Activated CD4-positive, alpha-beta memory T cell treated with anti-CD3 and anti-CD28 coated beads for 36 hours (primary cell): ENCODE measurements at regions not wholly inside any gene's neighbourhood (a gene's known extent, or its start where the extent isn't known, plus 50 kb on each side); places are given as distances from the start of the nearest gene placed in this dataset.

ENCODE experiments used
- CTCF ChIA-PET: fragments of 350-600 bp; sonication (Branson Sonifier 250); formaldehyde crosslinking; loops from one replicate; lab custom pipeline; 2021; ENCODE audit warnings: antibody characterized with exemption, inconsistent platforms; lab: Charles Lee
- POLR2A ChIA-PET: fragments of 350-600 bp; sonication (Branson Sonifier 250); formaldehyde crosslinking; loops from one replicate; lab custom pipeline; 2021; ENCODE audit warnings: antibody characterized with exemption; lab: Charles Lee
- DNase-seq: peaks from one replicate; pipeline ENCODE4 v3.0.0-alpha.2; 2020
- H3K27ac Mint-ChIP-seq: one replicate; pipeline ENCODE4 v1.8.0; 2021; ENCODE audit warnings: mixed read lengths
- H3K27me3 Mint-ChIP-seq: one replicate; pipeline ENCODE4 v1.8.0; 2021; ENCODE audit warnings: mixed read lengths
- H3K36me3 Mint-ChIP-seq: one replicate; pipeline ENCODE4 v1.8.0; 2021; ENCODE audit warnings: mixed read lengths
- H3K4me1 Mint-ChIP-seq: one replicate; pipeline ENCODE4 v1.8.0; 2021; ENCODE audit warnings: low read depth, mixed read lengths
- H3K4me3 Mint-ChIP-seq: one replicate; pipeline ENCODE4 v1.8.0; 2021; ENCODE audit warnings: mild to moderate bottlenecking, mixed read lengths
- H3K9me3 Mint-ChIP-seq: one replicate; pipeline ENCODE4 v1.8.0; 2021; ENCODE audit warnings: mixed read lengths
- intact Hi-C: fragments of 100-400 bp; cut with micrococcal nuclease; formaldehyde crosslinking; loops from one replicate; pipeline ENCODE4 v1.15.1; 2023

DNA sequence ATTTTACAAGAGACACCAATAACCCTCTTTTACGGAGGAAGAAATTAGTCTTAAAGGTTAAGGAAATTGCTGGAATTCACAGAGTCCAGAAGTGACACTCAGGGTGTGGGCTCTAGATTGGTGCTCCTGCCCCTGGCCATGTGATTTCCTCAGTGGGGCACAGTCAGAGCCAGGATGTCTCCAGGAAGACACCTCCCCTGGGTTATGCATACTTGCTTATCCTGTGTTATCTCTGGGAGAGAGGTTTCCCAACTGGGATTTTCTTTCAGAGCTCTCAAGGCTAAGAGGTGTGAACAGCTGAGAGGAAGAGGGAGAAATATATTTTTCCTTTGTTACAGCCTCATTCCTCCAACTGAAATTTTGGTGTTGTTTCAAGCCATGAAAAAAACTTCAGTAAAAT, 125.6 kb upstream of the CELF4 start:
- no peak for DNase-seq
- ChIA-PET CTCF (no interaction called here), POLR2A (no interaction called here)
- Mint-ChIP-seq H3K4me3 (no peak overlapping the region), H3K27me3 (no peaks in the 10 kb centered on the region), H3K36me3 (no peaks in the 10 kb centered on the region), H3K9me3 (peaks cover 2% of the 10 kb centered on the region), H3K4me1 (no peaks in the 10 kb centered on the region), H3K27ac (no peak overlapping the region)
- intact Hi-C loops, result no loop called here

DNA sequence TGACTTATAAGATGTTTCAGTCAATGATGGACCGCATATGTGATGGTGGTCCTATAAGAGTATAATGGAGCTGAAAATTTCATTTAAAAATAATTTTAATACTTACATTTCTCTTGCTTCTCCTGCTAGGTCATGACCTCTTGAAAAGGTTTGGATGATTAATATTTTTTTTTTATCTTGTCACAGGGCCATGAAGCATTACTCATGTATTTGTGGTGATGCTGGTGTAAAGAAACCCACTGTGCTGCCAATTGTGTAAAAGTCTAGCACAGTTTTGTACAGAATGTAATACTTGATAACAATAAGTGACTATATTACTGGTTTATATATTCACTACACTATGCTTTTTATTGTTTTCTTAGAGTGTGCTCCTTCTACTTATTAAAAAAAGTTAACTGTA, 124.2 kb upstream of the CELF4 start:
- no peak for DNase-seq
- ChIA-PET CTCF (no interaction called here), POLR2A (no interaction called here)
- no peak overlapping the region for H3K4me3 Mint-ChIP-seq
- no peaks in the 10 kb centered on the region for H3K27me3 Mint-ChIP-seq
- H3K9me3 Mint-ChIP-seq, result peaks cover 2% of the 10 kb centered on the region
- no peaks in the 10 kb centered on the region for H3K4me1 Mint-ChIP-seq
- H3K36me3 Mint-ChIP-seq, result no peaks in the 10 kb centered on the region
- intact Hi-C loops, result no loop called here
- no peak overlapping the region for H3K27ac Mint-ChIP-seq

DNA sequence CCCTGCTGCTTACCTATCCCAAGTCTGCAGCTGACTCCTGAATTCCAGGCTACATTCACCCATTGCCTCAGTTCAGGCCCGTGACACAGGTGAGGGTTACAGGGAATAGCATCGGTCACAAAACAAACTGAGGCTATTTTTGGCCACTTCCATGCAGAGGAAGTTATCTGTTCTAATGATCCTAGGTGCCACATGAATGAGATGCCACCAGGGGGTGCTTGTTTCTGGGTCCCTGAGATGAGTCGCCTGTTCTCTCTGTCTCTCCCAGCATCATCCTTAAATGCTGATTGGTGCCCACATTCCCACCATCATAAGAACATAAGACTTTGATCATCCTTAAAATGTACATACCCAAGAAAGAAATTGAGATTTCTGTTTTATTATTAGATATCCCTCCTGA, 119.0 kb upstream of the CELF4 start:
- intact Hi-C loops, result no loop called here
- ChIA-PET CTCF (no interaction called here), POLR2A (no interaction called here)
- Mint-ChIP-seq H3K27me3 (peaks cover 2% of the 10 kb centered on the region), H3K9me3 (no peaks in the 10 kb centered on the region), H3K4me1 (no peaks in the 10 kb centered on the region), H3K27ac (no peak overlapping the region), H3K36me3 (no peaks in the 10 kb centered on the region), H3K4me3 (no peak overlapping the region)
- no peak for DNase-seq

DNA sequence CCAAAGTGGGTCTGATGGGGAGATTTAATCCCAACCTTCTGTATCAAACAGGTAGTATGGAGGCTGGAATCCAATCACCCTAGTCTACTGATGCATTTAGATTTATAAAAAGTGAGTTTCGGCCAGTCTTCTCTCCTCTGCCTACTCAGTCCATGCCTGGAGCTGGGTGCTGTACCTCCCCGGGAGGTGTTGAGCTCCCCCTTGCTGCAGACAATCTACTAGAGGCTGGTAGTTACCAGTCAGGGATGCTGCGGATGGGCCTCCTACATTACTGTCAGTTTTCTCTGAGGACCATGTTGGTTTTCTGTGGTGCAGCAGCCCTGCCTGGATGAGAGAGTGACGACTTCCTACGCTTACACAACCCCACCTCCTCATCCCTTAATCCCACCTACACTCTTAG, 118.6 kb upstream of the CELF4 start:
- H3K27me3 Mint-ChIP-seq, result peaks cover 2% of the 10 kb centered on the region
- ChIA-PET CTCF (no interaction called here), POLR2A (no interaction called here)
- H3K27ac Mint-ChIP-seq, result no peak overlapping the region
- H3K9me3 Mint-ChIP-seq, result no peaks in the 10 kb centered on the region
- no peak for DNase-seq
- H3K4me1 Mint-ChIP-seq, result no peaks in the 10 kb centered on the region
- H3K36me3 Mint-ChIP-seq, result no peaks in the 10 kb centered on the region
- intact Hi-C loops, result no loop called here
- no peak overlapping the region for H3K4me3 Mint-ChIP-seq

DNA sequence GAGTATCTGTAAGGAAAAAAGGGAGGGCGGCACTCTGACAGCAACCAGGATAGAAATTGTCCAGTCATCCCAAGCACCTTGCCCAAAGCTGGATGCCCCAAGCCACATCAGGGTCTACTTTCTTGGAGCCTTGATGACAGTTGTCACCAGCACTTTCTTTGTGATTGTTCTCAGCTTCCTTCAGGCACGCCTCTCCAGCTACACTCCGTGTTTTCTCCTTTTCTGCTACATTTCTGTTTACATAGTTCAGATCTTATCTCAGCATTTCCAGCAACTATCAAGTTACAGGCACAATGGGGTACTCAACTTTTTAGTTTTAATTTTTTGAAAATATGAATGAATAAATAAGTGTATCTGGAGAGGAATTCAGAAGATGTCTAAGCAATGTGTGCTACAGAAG, 115.3 kb upstream of the CELF4 start:
- H3K27ac Mint-ChIP-seq, result no peak overlapping the region
- H3K36me3 Mint-ChIP-seq, result no peaks in the 10 kb centered on the region
- ChIA-PET CTCF (no interaction called here), POLR2A (no interaction called here)
- DNase-seq, result no peak
- no peak overlapping the region for H3K4me3 Mint-ChIP-seq
- intact Hi-C loops, result no loop called here
- no peaks in the 10 kb centered on the region for H3K9me3 Mint-ChIP-seq
- no peaks in the 10 kb centered on the region for H3K4me1 Mint-ChIP-seq
- peaks cover 2% of the 10 kb centered on the region for H3K27me3 Mint-ChIP-seq

DNA sequence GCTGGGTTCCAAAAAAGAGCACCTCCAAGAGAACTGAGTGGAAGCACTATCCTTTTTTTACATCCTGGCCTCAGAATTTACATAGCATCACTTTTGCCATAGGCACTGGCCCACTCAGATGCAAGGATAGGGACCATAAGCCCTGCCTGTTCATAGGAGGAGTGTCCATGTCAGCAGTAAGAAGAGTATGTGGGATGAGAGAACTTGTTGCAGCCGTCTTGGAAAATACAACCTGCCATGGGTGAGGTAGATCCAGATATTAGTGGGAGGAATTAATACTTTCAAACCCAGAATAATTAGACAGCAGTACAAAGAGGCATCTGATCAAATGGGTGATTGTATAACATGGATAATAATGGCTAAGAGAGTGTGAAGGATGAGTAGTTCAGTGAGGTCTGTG, 110.7 kb upstream of the CELF4 start:
- Mint-ChIP-seq H3K4me1 (no peaks in the 10 kb centered on the region), H3K27ac (no peak overlapping the region), H3K9me3 (no peaks in the 10 kb centered on the region), H3K27me3 (no peaks in the 10 kb centered on the region), H3K36me3 (no peaks in the 10 kb centered on the region), H3K4me3 (no peak overlapping the region)
- DNase-seq, result no peak
- intact Hi-C loops, result no loop called here
- CTCF ChIA-PET, result no interaction called here
- POLR2A ChIA-PET, result no interaction called here

DNA sequence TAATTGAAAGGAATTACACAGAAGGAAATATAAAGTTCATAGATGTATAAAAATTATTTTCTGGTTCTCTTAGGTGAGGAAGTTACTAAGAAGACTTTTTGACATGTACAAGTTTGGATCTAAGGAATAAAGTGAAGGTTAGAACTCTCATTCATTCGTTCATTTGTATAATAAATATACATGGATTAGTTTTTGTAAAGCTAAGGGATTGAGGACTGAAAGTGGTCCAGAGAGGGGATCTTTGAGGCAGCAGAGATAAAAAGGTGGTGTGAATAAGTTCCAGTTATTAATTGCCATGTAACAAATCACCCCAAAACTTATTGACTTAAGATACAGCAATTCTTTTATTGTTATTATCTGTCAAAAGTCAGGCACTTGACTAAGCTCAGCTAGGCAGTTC, 110.1 kb upstream of the CELF4 start:
- no peaks in the 10 kb centered on the region for H3K36me3 Mint-ChIP-seq
- DNase-seq, result no peak
- H3K27ac Mint-ChIP-seq, result no peak overlapping the region
- no peaks in the 10 kb centered on the region for H3K9me3 Mint-ChIP-seq
- no peaks in the 10 kb centered on the region for H3K4me1 Mint-ChIP-seq
- no peaks in the 10 kb centered on the region for H3K27me3 Mint-ChIP-seq
- ChIA-PET CTCF (no interaction called here), POLR2A (no interaction called here)
- no peak overlapping the region for H3K4me3 Mint-ChIP-seq
- intact Hi-C loops, result no loop called here

DNA sequence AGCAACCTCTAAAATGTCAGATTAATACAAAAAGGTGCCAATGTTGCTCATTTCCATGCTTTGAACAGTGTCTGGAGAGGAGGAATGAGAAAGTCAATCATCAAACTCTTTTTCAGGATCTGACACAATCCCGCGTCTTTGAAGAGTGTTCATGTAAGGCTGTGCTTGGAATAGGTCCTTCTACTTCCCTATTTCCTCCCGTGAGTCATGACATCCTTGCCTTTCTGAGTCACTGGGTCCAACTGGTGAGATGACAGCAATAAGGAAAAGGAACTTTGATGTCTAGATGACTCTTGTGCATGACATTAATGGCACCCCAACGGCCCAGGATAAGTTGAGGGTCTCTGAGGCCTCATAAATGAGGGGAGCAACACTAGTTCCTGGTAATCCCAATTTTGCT, 109.0 kb upstream of the CELF4 start:
- Mint-ChIP-seq H3K4me1 (no peaks in the 10 kb centered on the region), H3K36me3 (no peaks in the 10 kb centered on the region), H3K27me3 (no peaks in the 10 kb centered on the region), H3K4me3 (no peak overlapping the region), H3K9me3 (no peaks in the 10 kb centered on the region), H3K27ac (no peak overlapping the region)
- intact Hi-C loops, result no loop called here
- POLR2A ChIA-PET, result no interaction called here
- CTCF ChIA-PET, result no interaction called here
- no peak for DNase-seq

DNA sequence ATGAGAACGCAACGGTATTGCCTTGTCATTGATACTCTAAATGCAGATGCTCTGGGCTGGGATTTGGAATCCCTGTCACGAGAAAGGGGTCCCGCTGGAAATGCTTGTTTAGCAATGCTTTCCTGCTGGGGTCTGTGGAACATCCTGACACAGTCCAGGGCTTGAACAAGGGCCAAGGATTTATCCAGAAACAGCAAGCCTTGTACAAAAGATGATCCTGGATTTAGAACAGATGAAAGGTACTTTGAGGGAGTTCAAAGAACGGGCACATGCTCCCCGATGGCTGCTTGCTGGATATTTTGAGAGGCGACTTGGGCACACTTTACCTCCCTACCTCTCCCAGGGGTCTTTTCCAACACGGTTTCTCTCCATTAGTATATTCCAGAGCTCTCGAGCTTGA, 108.1 kb upstream of the CELF4 start:
- Mint-ChIP-seq H3K4me3 (no peak overlapping the region), H3K36me3 (no peaks in the 10 kb centered on the region), H3K9me3 (no peaks in the 10 kb centered on the region), H3K27ac (no peak overlapping the region), H3K4me1 (no peaks in the 10 kb centered on the region), H3K27me3 (no peaks in the 10 kb centered on the region)
- ChIA-PET CTCF (no interaction called here), POLR2A (no interaction called here)
- intact Hi-C loops, result no loop called here
- no peak for DNase-seq

DNA sequence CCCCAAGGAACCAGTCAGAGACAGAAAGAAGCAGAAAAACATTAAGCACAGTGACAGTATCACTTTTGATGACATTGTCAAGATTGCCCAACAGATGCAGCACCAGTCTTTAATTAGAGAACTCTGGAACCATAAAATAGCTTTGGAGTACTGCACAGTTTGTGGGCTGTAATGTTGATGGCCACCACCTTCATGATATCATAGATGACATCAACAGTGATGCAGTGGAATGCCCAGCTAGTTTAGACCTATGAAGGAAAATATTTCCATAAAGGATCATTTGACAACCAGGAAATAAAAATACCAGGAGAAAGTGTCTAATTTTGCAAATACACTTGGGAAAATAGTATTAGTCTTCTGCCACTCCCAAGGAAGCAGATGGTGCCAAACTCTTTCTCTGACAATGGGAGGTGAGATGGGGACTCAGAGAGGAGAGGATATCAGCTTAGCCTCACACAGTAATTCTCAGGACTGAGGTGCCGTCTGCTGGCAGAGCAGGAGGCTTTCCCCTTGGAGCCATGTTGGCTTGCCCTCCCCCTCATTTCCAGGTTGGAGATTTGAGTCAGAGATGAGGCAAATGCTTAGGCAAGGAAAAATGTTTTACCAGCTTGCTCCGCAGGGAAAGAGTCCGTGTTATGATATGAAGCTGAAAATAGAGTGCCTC, 107.5 kb upstream of the CELF4 start:
- no peak overlapping the region for H3K27ac Mint-ChIP-seq
- CTCF ChIA-PET, result no interaction called here
- intact Hi-C loops, result no loop called here
- no peaks in the 10 kb centered on the region for H3K9me3 Mint-ChIP-seq
- no peaks in the 10 kb centered on the region for H3K36me3 Mint-ChIP-seq
- no peaks in the 10 kb centered on the region for H3K4me1 Mint-ChIP-seq
- H3K27me3 Mint-ChIP-seq, result no peaks in the 10 kb centered on the region
- no peak overlapping the region for H3K4me3 Mint-ChIP-seq
- POLR2A ChIA-PET, result no interaction called here
- no peak for DNase-seq

DNA sequence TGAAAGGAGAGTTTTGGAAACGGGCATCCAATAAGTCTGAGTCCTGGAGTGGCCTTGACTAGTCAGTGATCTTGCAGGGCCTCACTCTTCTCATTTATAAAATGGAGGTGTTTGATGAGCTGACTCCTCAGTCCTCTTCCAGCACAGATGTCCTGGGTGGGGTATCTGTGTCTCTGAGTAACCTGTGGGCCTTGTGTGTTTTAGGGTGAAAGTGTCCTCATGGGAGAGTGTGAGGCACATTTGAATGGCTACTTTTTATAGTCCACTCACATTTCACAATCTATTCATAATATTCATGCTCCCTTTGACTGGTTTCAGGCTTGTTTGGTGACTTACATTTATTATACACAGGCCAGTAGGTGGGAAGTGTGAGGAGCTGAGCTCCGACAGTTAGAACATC, 106.4 kb upstream of the CELF4 start:
- Mint-ChIP-seq H3K9me3 (no peaks in the 10 kb centered on the region), H3K27ac (no peak overlapping the region), H3K27me3 (no peaks in the 10 kb centered on the region), H3K36me3 (no peaks in the 10 kb centered on the region), H3K4me3 (no peak overlapping the region), H3K4me1 (no peaks in the 10 kb centered on the region)
- no peak for DNase-seq
- intact Hi-C loops, result no loop called here
- ChIA-PET POLR2A (no interaction called here), CTCF (no interaction called here)

DNA sequence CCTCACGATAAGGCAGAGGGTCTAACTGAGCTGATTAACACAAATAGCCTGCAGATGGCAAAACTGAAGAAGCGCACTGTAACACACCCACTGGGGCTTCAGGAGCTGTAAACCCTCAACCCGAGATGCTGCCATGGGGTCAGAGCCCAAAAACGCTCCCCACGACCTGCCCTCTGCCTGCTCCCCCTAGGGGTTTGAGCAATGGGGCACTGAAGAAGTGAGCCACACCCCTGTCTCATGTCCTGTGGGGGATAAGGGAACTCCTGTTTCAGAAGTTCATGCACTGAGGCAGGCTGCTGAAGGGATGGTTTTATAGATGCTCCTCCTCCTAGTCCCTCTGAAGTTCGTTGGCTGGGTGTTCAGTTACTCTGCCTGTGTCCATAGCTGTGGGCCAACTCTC, 105.9 kb upstream of the CELF4 start:
- CTCF ChIA-PET, result no interaction called here
- DNase-seq, result no peak
- Mint-ChIP-seq H3K27me3 (no peaks in the 10 kb centered on the region), H3K4me1 (no peaks in the 10 kb centered on the region), H3K4me3 (no peak overlapping the region), H3K36me3 (no peaks in the 10 kb centered on the region), H3K27ac (no peak overlapping the region), H3K9me3 (no peaks in the 10 kb centered on the region)
- POLR2A ChIA-PET, result no interaction called here
- intact Hi-C loops, result no loop called here

DNA sequence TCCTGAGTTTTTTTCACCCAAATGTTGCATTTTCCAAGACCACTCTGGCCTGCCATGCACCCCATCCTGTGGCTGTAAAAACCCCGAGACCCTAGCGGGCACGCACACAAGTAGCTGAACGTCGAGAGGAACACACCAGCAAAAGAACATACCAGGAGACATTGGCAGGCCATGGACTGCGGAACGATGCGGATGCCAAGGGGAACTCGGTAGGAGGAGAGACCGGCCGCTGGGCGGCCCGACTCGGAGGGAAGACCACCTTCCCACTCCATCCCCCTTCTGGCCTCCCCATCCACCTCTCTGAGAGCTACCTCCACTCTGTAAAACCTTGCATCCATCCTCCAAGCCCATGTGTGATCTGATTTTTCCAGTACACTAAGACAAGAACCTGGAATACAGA, 105.5 kb upstream of the CELF4 start:
- no peaks in the 10 kb centered on the region for H3K4me1 Mint-ChIP-seq
- CTCF ChIA-PET, result no interaction called here
- H3K27me3 Mint-ChIP-seq, result no peaks in the 10 kb centered on the region
- H3K9me3 Mint-ChIP-seq, result no peaks in the 10 kb centered on the region
- no peak for DNase-seq
- H3K4me3 Mint-ChIP-seq, result no peak overlapping the region
- H3K27ac Mint-ChIP-seq, result no peak overlapping the region
- no peaks in the 10 kb centered on the region for H3K36me3 Mint-ChIP-seq
- POLR2A ChIA-PET, result no interaction called here
- intact Hi-C loops, result no loop called here
